Ovary (tissue), 3 donors: ENCODE measurements at regions not wholly inside any gene's neighbourhood (a gene's known extent, or its start where the extent isn't known, plus 50 kb on each side); places are given as distances from the start of the nearest gene placed in this dataset.

ENCODE experiments used
- EP300 ChIP-seq: sonication (generic); formaldehyde crosslinking; IDR thresholded peaks from one replicate; pipeline ENCODE4 v1.6.1; 2017; ENCODE audit warnings: antibody characterized with exemption
- TF ChIP-seq, protein P1 (sequence below), 3 donors: fragments of 450-650 bp in 2 of 3; fragments of 200-600 bp in 1 of 3; IDR thresholded peaks; one replicate each; pipeline versions ENCODE4 v1.5.1 to v1.8.0; 2016 to 2022; ENCODE audit warnings: antibody characterized with exemption in 3 of 3, mild to moderate bottlenecking in 1 of 3
- donor health status: DM: no; HTN: no; CAD: no.

- TF ChIP-seq EP300 = no peak
- TF ChIP-seq, protein P1, sequence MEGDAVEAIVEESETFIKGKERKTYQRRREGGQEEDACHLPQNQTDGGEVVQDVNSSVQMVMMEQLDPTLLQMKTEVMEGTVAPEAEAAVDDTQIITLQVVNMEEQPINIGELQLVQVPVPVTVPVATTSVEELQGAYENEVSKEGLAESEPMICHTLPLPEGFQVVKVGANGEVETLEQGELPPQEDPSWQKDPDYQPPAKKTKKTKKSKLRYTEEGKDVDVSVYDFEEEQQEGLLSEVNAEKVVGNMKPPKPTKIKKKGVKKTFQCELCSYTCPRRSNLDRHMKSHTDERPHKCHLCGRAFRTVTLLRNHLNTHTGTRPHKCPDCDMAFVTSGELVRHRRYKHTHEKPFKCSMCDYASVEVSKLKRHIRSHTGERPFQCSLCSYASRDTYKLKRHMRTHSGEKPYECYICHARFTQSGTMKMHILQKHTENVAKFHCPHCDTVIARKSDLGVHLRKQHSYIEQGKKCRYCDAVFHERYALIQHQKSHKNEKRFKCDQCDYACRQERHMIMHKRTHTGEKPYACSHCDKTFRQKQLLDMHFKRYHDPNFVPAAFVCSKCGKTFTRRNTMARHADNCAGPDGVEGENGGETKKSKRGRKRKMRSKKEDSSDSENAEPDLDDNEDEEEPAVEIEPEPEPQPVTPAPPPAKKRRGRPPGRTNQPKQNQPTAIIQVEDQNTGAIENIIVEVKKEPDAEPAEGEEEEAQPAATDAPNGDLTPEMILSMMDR (IDR thresholded peaks at IDR 0.05) = no peak
Measured at GRCh38 chr16:85473909-85474620, 139.1 kb upstream of the GSE1 start.
